Thoracic aorta (tissue), 2 donors: ENCODE measurements at regions not wholly inside any gene's neighbourhood (a gene's known extent, or its start where the extent isn't known, plus 50 kb on each side); places are given as distances from the start of the nearest gene placed in this dataset.
A peak's percentile ranks its signal among the peaks of the same experiment; 100 is the strongest.

ENCODE experiments used
- ATAC-seq: fragments of 150-250 bp; one replicate; pipeline ENCODE4 v1.8.0; 2017; ENCODE audit warnings: low read depth; ENCODE audit not compliant: insufficient number of reproducible peaks, low FRiP score
- DNase-seq: peaks from one replicate; pipeline ENCODE4 v3.0.0-alpha.2; 2020; ENCODE audit warnings: low spot score
- H3K27ac ChIP-seq, 2 donors: fragments of 200-600 bp; sonication (generic); 1 replicate in 1 of 2; 2 replicates in 1 of 2; pipeline ENCODE4 v1.5.1; 2016; ENCODE audit warnings: mild to moderate bottlenecking in 2 of 2, moderate library complexity in 2 of 2
- H3K27me3 ChIP-seq: fragments of 200-600 bp; sonication (generic); replicated peaks from 2 replicates; pipeline ENCODE4 v1.6.0; 2016; ENCODE audit warnings: mild to moderate bottlenecking; ENCODE audit not compliant: insufficient read depth
- H3K36me3 ChIP-seq: fragments of 200-600 bp; sonication (generic); one replicate; pipeline ENCODE4 v1.5.1; 2016
- H3K4me1 ChIP-seq, 2 donors: fragments of 200-600 bp; sonication (generic); 1 replicate in 1 of 2; 2 replicates in 1 of 2; pipeline versions ENCODE4 v1.5.1 to v1.6.0; 2016; ENCODE audit warnings: low read depth in 2 of 2, mild to moderate bottlenecking in 1 of 2; ENCODE audit not compliant: control insufficient read depth in 1 of 2
- H3K4me3 ChIP-seq: fragments of 200-600 bp; sonication (generic); 2 replicates; pipeline ENCODE4 v1.5.1; 2016; ENCODE audit warnings: mild to moderate bottlenecking
- H3K9me3 ChIP-seq: fragments of 200-600 bp; sonication (generic); 2 replicates; pipeline ENCODE4 v1.5.1; 2016
- TF ChIP-seq, protein P1 (sequence below): fragments of 200-600 bp; sonication (generic); IDR thresholded peaks from one replicate; pipeline ENCODE4 v1.5.1; 2019; ENCODE audit warnings: antibody characterized with exemption

DNA sequence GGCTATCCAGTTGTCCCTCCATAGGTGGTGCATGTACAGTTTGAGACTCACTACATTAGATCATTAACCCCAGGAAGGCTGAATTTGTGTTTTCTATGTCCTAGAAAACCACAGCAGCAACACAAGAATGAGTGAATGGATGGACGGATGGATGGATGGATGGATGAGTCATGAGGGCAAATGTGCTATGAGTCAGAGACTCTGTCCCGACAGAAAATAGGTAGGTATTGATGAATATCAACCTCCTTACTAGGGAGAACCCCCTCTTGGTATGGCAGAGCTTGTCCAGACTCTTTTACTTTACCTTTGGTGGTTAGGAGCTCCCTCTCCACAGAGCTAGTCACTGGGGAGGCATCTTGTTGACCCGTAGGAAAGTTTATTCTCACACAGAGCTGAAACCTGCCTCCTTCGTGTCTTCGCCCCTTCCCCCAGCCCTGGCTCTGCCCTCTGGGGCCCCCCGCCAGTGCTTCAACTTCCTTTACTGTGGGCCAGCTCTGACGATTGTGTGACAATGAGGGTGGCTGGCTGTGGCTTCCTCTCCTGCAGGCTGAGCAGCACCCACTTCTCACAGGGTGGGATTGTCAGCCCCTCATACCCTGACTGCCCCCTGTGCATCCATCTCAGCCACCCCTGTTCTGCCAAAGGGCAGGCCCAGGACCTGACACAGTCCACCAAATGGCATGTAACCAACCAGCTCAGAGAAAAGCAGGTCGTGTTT is 145.2 kb downstream of the FOXD2 start:
- no peak for ATAC-seq
- no peak overlapping the region for H3K4me3 ChIP-seq
- peaks cover 20 to 60% of the 10 kb centered on the region in 2 donors for H3K4me1 ChIP-seq
- no peak overlapping the region for H3K27ac ChIP-seq
- H3K27me3 ChIP-seq, result no peaks in the 10 kb centered on the region
- no peaks in the 10 kb centered on the region for H3K9me3 ChIP-seq
- TF ChIP-seq, protein P1, sequence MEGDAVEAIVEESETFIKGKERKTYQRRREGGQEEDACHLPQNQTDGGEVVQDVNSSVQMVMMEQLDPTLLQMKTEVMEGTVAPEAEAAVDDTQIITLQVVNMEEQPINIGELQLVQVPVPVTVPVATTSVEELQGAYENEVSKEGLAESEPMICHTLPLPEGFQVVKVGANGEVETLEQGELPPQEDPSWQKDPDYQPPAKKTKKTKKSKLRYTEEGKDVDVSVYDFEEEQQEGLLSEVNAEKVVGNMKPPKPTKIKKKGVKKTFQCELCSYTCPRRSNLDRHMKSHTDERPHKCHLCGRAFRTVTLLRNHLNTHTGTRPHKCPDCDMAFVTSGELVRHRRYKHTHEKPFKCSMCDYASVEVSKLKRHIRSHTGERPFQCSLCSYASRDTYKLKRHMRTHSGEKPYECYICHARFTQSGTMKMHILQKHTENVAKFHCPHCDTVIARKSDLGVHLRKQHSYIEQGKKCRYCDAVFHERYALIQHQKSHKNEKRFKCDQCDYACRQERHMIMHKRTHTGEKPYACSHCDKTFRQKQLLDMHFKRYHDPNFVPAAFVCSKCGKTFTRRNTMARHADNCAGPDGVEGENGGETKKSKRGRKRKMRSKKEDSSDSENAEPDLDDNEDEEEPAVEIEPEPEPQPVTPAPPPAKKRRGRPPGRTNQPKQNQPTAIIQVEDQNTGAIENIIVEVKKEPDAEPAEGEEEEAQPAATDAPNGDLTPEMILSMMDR, result no peak
- no peak for DNase-seq
- H3K36me3 ChIP-seq, result no peaks in the 10 kb centered on the region

DNA sequence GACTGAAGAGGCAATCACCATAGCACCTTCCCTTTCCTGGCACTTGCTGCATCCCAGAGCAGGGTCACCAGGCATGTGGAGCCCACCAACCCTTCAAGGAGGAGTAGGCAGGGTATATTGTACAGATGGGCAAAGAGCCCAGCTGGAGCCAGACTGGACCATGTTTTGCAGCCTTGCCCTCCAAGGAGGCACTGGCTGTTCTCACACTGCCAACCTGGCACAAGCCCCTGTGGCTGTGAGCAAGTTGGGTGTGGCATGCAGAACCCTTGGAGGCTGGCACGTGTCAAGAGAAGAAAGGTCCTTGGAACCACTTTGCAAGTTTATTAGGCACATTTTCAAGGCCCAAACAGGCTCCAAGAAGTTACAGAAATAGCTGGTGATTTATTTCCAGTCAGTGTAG is 146.4 kb downstream of the FOXD2 start:
- no peak overlapping the region for H3K4me3 ChIP-seq
- TF ChIP-seq, protein P1, result no peak
- ATAC-seq (no peak), DNase-seq (peak; percentile 44)
- no peaks in the 10 kb centered on the region for H3K27me3 ChIP-seq
- no peaks in the 10 kb centered on the region for H3K9me3 ChIP-seq
- no peaks in the 10 kb centered on the region for H3K36me3 ChIP-seq
- H3K4me1 ChIP-seq, result peaks cover 28 to 65% of the 10 kb centered on the region in 2 donors
- H3K27ac ChIP-seq, result peak overlapping the region; percentile 3 to 16

DNA sequence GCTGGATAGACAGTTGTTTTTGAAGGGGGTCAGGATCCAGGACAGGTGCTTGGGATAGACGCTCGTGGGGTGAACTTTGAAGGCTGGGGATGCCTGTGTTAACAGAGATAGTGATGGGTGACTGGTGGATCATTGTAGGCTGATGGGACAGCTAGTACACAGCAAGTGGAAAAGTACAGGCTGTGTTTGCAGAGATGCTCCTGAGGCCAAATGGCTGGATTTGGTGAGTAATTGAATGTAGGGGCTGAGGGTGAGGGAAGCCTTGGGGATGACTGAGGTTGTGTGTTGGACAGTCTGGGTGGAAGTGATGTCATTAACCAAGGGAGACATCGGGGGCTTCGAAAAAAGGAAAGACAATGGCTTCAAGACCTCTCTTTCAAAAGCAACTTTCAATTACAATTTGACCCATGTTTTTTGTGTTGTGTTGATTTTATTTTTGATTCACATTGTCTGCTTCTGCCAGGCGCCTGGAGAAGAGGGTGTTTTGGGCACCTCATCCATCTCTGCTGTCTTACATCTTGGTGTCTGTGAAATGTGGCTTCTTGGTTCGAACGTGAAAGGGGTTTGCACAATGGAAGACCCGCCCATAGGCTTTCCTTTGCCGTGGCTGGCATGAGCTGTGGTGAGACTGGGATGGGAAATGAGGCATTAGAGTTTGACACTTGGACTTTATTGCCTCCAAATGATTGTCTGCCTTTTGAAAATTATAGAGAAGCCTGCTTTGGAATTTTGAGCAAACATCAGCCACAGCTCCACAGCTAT is 147.5 kb downstream of the FOXD2 start:
- Histone ChIP-seq H3K27ac (peak overlapping the region; percentile 4 to 49), H3K9me3 (no peaks in the 10 kb centered on the region), H3K36me3 (no peaks in the 10 kb centered on the region), H3K4me1 (peaks cover 28 to 76% of the 10 kb centered on the region in 2 donors), H3K27me3 (no peaks in the 10 kb centered on the region), H3K4me3 (no peak overlapping the region)
- TF ChIP-seq, protein P1, result no peak
- ATAC-seq, result no peak
- no peak for DNase-seq

GRCh38 chr1:47587891-47588582 is 150.2 kb downstream of the FOXD2 start:
- H3K36me3 ChIP-seq, result no peaks in the 10 kb centered on the region
- H3K9me3 ChIP-seq, result no peaks in the 10 kb centered on the region
- H3K4me3 ChIP-seq, result no peak overlapping the region
- H3K27ac ChIP-seq, result no peak overlapping the region
- no peaks in the 10 kb centered on the region for H3K27me3 ChIP-seq
- DNase-seq (no peak), ATAC-seq (no peak)
- TF ChIP-seq, protein P1, result peak; percentile 17
- peaks cover 28 to 70% of the 10 kb centered on the region in 2 donors for H3K4me1 ChIP-seq
